ENCODE measurements at regions not wholly inside any gene's neighbourhood (a gene's known extent, or its start where the extent isn't known, plus 50 kb on each side); places are given as distances from the start of the nearest gene placed in this dataset.

DNA sequence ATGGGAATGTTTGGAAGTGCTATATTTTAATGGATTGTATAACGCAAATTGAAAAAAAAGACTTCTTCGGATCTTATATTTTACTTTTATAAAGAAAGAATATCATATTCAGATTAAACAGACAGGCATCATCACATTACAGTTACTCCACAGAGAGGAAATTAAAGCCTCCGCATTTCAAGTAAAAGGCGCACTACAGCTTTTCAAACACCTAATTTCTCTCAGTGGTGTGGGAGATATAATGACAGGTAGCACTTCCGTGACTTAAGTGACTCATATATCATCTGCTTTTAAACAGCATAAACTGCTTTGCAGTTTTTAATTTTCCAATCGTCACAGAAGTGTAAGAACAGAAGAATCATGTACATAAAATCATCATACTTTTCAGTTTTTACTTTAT, 751.4 kb downstream of the FSCB start:
- TF ChIP-seq POLR2A (IDR thresholded peaks at IDR 0.05): no peak
- TF ChIP-seq, protein P1, sequence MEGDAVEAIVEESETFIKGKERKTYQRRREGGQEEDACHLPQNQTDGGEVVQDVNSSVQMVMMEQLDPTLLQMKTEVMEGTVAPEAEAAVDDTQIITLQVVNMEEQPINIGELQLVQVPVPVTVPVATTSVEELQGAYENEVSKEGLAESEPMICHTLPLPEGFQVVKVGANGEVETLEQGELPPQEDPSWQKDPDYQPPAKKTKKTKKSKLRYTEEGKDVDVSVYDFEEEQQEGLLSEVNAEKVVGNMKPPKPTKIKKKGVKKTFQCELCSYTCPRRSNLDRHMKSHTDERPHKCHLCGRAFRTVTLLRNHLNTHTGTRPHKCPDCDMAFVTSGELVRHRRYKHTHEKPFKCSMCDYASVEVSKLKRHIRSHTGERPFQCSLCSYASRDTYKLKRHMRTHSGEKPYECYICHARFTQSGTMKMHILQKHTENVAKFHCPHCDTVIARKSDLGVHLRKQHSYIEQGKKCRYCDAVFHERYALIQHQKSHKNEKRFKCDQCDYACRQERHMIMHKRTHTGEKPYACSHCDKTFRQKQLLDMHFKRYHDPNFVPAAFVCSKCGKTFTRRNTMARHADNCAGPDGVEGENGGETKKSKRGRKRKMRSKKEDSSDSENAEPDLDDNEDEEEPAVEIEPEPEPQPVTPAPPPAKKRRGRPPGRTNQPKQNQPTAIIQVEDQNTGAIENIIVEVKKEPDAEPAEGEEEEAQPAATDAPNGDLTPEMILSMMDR (IDR thresholded peaks at IDR 0.05): no peak
